Endothelial cell of umbilical vein (primary cell): ENCODE measurements at regions not wholly inside any gene's neighbourhood (a gene's known extent, or its start where the extent isn't known, plus 50 kb on each side); places are given as distances from the start of the nearest gene placed in this dataset.

Source experiments
- BruUV-seq: library from RNA; stranded (reverse); fragments of 400-500 nt; replicated peaks from 2 replicates; lab custom pipeline; 2021; lab: Mats Ljungman, UMichigan
- CTCF ChIA-PET: fragments of 300-600, 350-600 bp; sonication (Branson Sonifier 250); formaldehyde crosslinking; loops from one replicate; lab custom pipeline; 2021; ENCODE audit warnings: antibody characterized with exemption, inconsistent platforms; lab: Charles Lee
- POLR2A ChIA-PET: fragments of 300-600, 350-600 bp; sonication (Branson Sonifier 250); formaldehyde crosslinking; loops from one replicate; lab custom pipeline; 2021; ENCODE audit warnings: antibody characterized with exemption, inconsistent platforms; lab: Charles Lee
- DNase-seq: peaks from one replicate; pipeline ENCODE4 v3.0.0-alpha.2; 2011; ENCODE audit warnings: low read depth, low spot score
- FAIRE-seq: peaks from 2 replicates; lab custom pipeline; 2011; peaks lifted over from hg19 to GRCh38; lab: Jason Lieb, UNC
- H2AFZ ChIP-seq: 2 replicates; pipeline ENCODE4 v1.6.0; 2012; ENCODE audit warnings: low read depth, low read length, control low read depth, inconsistent platforms
- H3K27ac ChIP-seq: 2 replicates; pipeline ENCODE4 v1.5.1; 2011; ENCODE audit warnings: low read depth, mild to moderate bottlenecking, control low read depth, low read length, moderate library complexity; ENCODE audit not compliant: insufficient read depth
- H3K27me3 ChIP-seq, 2 experiments: 2 replicates each; pipeline versions ENCODE4 v1.6.0 to v1.6.1; 2011; ENCODE audit warnings: low read length in 2 of 2, mixed read lengths in 1 of 2; ENCODE audit not compliant: control insufficient read depth in 2 of 2, insufficient read depth in 2 of 2
- H3K36me3 ChIP-seq, 2 experiments: 2 replicates in 1 of 2; 3 replicates in 1 of 2; pipeline ENCODE4 v1.5.1; 2011; ENCODE audit warnings: low read length in 2 of 2, mild to moderate bottlenecking in 1 of 2, moderate library complexity in 1 of 2; ENCODE audit not compliant: control insufficient read depth in 2 of 2, insufficient read depth in 2 of 2; ENCODE audit errors: extremely low read depth in 1 of 2
- H3K4me1 ChIP-seq: 3 replicates; pipeline ENCODE4 v1.5.1; 2011; ENCODE audit warnings: mild to moderate bottlenecking, low read length; ENCODE audit not compliant: control insufficient read depth, insufficient read depth; ENCODE audit errors: extremely low read depth
- H3K4me2 ChIP-seq: 2 replicates; pipeline ENCODE4 v1.6.1; 2011; ENCODE audit warnings: low read length, control low read depth, mixed read lengths; ENCODE audit not compliant: insufficient read depth
- H3K4me3 ChIP-seq, 3 experiments: fragments of 200-600 bp in 1 of 3; sonication (generic), shearing (Covaris generic) in 1 of 3; replicated peaks in 1 of 3; 2 replicates each; pipeline ENCODE4 v1.5.1; 2011 to 2016; ENCODE audit warnings: control low read depth in 3 of 3, low read length in 3 of 3, mild to moderate bottlenecking in 2 of 3, inconsistent platforms in 1 of 3, low read depth in 1 of 3, moderate library complexity in 1 of 3; ENCODE audit not compliant: insufficient read depth in 1 of 3
- H3K79me2 ChIP-seq: 2 replicates; pipeline ENCODE4 v1.6.0; 2012; ENCODE audit warnings: low read length, inconsistent platforms; ENCODE audit not compliant: control insufficient read depth, insufficient read depth
- H3K9ac ChIP-seq: replicated peaks from 2 replicates; pipeline ENCODE3; 2011; ENCODE audit warnings: low read length, control low read depth; ENCODE audit not compliant: insufficient read depth; ENCODE audit errors: extremely low read depth
- H3K9me1 ChIP-seq: replicated peaks from 3 replicates; pipeline ENCODE4 v1.6.0; 2011; ENCODE audit warnings: mild to moderate bottlenecking, low read length; ENCODE audit not compliant: control insufficient read depth, insufficient read depth; ENCODE audit errors: extremely low read depth
- H3K9me3 ChIP-seq: replicated peaks from 2 replicates; pipeline ENCODE4 v1.5.1; 2012; ENCODE audit warnings: low read length, inconsistent platforms; ENCODE audit not compliant: control insufficient read depth, insufficient read depth
- H4K20me1 ChIP-seq: replicated peaks from 2 replicates; pipeline ENCODE3; 2011; ENCODE audit warnings: mild to moderate bottlenecking, low read length; ENCODE audit not compliant: control insufficient read depth, insufficient read depth; ENCODE audit errors: extremely low read depth
- EZH2 ChIP-seq: IDR thresholded peaks from 2 replicates; pipeline ENCODE4 v1.6.1; 2012; ENCODE audit warnings: borderline replicate concordance, low read depth, mild to moderate bottlenecking, moderate library complexity, low read length, inconsistent platforms; ENCODE audit not compliant: severe bottlenecking
- FOS ChIP-seq: IDR thresholded peaks from 2 replicates; pipeline ENCODE4 v1.6.1; 2011; ENCODE audit warnings: mild to moderate bottlenecking, low read length, moderate library complexity, borderline replicate concordance; ENCODE audit not compliant: insufficient read depth
- GATA2 ChIP-seq: IDR thresholded peaks from 2 replicates; pipeline ENCODE4 v1.7.0; 2011; ENCODE audit warnings: low read depth, mild to moderate bottlenecking, moderate library complexity, mixed read lengths, low read length; ENCODE audit not compliant: insufficient read length, insufficient read depth
- JUN ChIP-seq: IDR thresholded peaks from 2 replicates; pipeline ENCODE4 v1.6.1; 2011; ENCODE audit warnings: borderline replicate concordance, low read depth; ENCODE audit not compliant: insufficient read length, insufficient read depth
- MYC ChIP-seq: IDR thresholded peaks from one replicate; pipeline ENCODE4 v1.6.1; 2011; ENCODE audit warnings: mild to moderate bottlenecking, low read depth, low read length
- POLR2A ChIP-seq: IDR thresholded peaks from 2 replicates; pipeline ENCODE4 v1.6.1; 2012; ENCODE audit warnings: low read depth, mild to moderate bottlenecking, control low read depth, low read length
- POLR2AphosphoS5 ChIP-seq: IDR thresholded peaks from 2 replicates; pipeline ENCODE4 v1.6.1; 2012; ENCODE audit warnings: low read depth, mild to moderate bottlenecking, control low read depth, low read length, moderate library complexity; ENCODE audit not compliant: insufficient read depth
- dilution Hi-C: fragments of 300-500 bp; cut with MboI; formaldehyde crosslinking; loops from one replicate; pipeline ENCODE4 v1.15.0; 2019; ENCODE audit warnings: low sequenced_read_pairs; ENCODE audit not compliant: extremely low pct_ligation_motif_present
- intact Hi-C: fragments of 100-400 bp; cut with micrococcal nuclease; formaldehyde crosslinking; loops from one replicate; pipeline ENCODE4 v1.10.0; 2022
- TF ChIP-seq, protein P1 (sequence below), 2 donors: IDR thresholded peaks; 1 replicate in 1 of 2; 2 replicates in 1 of 2; pipeline ENCODE4 v1.5.1; 2011; ENCODE audit warnings: low read length in 2 of 2, mild to moderate bottlenecking in 2 of 2, moderate library complexity in 2 of 2, control low read depth in 1 of 2, inconsistent platforms in 1 of 2, low read depth in 1 of 2; ENCODE audit not compliant: insufficient read depth in 1 of 2; ENCODE audit errors: extremely low read depth in 1 of 2
- TF ChIP-seq, protein P2 (sequence below): IDR thresholded peaks from 2 replicates; pipeline ENCODE4 v1.6.1; 2011; ENCODE audit not compliant: insufficient read depth, insufficient read length

DNA sequence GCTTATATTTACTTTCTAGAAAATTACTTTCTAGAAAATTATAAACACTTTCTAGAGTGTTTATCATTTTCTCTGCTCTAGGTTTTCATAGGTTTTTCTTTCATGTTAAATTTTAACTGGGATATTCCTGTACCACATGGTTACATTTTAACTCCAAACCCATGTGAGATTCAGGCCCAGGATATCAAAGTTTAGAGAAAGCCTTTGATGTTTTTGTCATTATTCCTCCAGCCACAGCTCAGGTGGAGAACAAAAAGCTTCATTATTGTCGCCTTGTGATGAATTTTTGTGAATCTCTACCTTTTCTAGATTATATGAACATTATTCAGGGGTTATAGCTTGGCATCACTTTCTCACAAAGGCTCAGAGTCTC is 816.0 kb downstream of the SQOR start:
- no TSS peak for BruUV-seq
- POLR2A ChIA-PET = no interaction called here
- CTCF ChIA-PET = no interaction called here

More for the DNA sequence above, 816.0 kb downstream of the SQOR start:
- Histone ChIP-seq H3K27ac (no peak overlapping the region), H3K9ac (no peak overlapping the region), H3K9me3 (no peaks in the 10 kb centered on the region), H3K4me3 (no peak overlapping the region), H3K27me3 (no peaks in the 10 kb centered on the region), H3K4me2 (no peak overlapping the region), H3K4me1 (no peaks in the 10 kb centered on the region), H3K36me3 (no peaks in the 10 kb centered on the region), H4K20me1 (no peaks in the 10 kb centered on the region), H2AFZ (no peak overlapping the region), H3K9me1 (no peaks in the 10 kb centered on the region), H3K79me2 (no peaks in the 10 kb centered on the region)
- intact Hi-C loops (no loop called here), dilution Hi-C loops (no loop called here)
- FAIRE-seq = no peak
- DNase-seq = no peak
- TF ChIP-seq POLR2AphosphoS5 = no peak
- TF ChIP-seq POLR2A = no peak
- no peak for TF ChIP-seq FOS
- TF ChIP-seq, protein P1, sequence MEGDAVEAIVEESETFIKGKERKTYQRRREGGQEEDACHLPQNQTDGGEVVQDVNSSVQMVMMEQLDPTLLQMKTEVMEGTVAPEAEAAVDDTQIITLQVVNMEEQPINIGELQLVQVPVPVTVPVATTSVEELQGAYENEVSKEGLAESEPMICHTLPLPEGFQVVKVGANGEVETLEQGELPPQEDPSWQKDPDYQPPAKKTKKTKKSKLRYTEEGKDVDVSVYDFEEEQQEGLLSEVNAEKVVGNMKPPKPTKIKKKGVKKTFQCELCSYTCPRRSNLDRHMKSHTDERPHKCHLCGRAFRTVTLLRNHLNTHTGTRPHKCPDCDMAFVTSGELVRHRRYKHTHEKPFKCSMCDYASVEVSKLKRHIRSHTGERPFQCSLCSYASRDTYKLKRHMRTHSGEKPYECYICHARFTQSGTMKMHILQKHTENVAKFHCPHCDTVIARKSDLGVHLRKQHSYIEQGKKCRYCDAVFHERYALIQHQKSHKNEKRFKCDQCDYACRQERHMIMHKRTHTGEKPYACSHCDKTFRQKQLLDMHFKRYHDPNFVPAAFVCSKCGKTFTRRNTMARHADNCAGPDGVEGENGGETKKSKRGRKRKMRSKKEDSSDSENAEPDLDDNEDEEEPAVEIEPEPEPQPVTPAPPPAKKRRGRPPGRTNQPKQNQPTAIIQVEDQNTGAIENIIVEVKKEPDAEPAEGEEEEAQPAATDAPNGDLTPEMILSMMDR (IDR thresholded peaks at IDR 0.05; ENCODE audit: extremely low read depth in 1 of 2, insufficient read depth in 1 of 2, low read depth in 1 of 2, low read length in 2 of 2) = no peak
- TF ChIP-seq MYC = no peak
- TF ChIP-seq, protein P2, sequence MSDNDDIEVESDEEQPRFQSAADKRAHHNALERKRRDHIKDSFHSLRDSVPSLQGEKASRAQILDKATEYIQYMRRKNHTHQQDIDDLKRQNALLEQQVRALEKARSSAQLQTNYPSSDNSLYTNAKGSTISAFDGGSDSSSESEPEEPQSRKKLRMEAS = no peak
- no peak for TF ChIP-seq GATA2
- no peak for TF ChIP-seq JUN
- no peak for TF ChIP-seq EZH2
